GM12878 (cell line): ENCODE measurements at regions not wholly inside any gene's neighbourhood (a gene's known extent, or its start where the extent isn't known, plus 50 kb on each side); places are given as distances from the start of the nearest gene placed in this dataset.

Experiments used
- ATF3 ChIP-seq: IDR thresholded peaks from 2 replicates; pipeline ENCODE4 v1.6.1; 2011; ENCODE audit warnings: low read depth, mild to moderate bottlenecking, low read length, moderate library complexity, borderline replicate concordance; ENCODE audit errors: extremely low read depth
- CHD4 ChIP-seq: fragments of 200-600 bp; sonication (generic); IDR thresholded peaks from 2 replicates; pipeline ENCODE4 v1.6.1; 2016; ENCODE audit warnings: mild to moderate bottlenecking
- CTCF ChIP-seq, 3 experiments: IDR thresholded peaks in 2 of 3; conservative IDR thresholded peaks in 1 of 3; 2 replicates each; pipeline ENCODE4 v1.5.1; 2011; ENCODE audit warnings: low read depth in 3 of 3, low read length in 3 of 3, mild to moderate bottlenecking in 3 of 3, control low read depth in 2 of 3, moderate library complexity in 2 of 3, inconsistent platforms in 1 of 3, mixed read lengths in 1 of 3; ENCODE audit not compliant: control insufficient read depth in 2 of 3, insufficient read depth in 1 of 3; ENCODE audit errors: extremely low read depth in 1 of 3
- MEF2B ChIP-seq: fragments of 450-650 bp; IDR thresholded peaks from 2 replicates; pipeline ENCODE4 v1.6.1; 2018; ENCODE audit warnings: mild to moderate bottlenecking, moderate library complexity; ENCODE audit not compliant: partially characterized antibody, poor library complexity, severe bottlenecking
- MYC ChIP-seq: IDR thresholded peaks from 2 replicates; pipeline ENCODE4 v1.6.1; 2011; ENCODE audit warnings: mild to moderate bottlenecking, low read length, moderate library complexity, inconsistent platforms; ENCODE audit not compliant: insufficient read depth, insufficient replicate concordance, insufficient read length, severe bottlenecking
- NFYA ChIP-seq: IDR thresholded peaks from 2 replicates; pipeline ENCODE4 v1.6.1; 2011; ENCODE audit warnings: low read depth, mild to moderate bottlenecking, low read length, improper control_type of control experiment, borderline replicate concordance
- POLR2A ChIP-seq: IDR thresholded peaks from 2 replicates; pipeline ENCODE4 v1.6.1; 2011; ENCODE audit warnings: low read depth, mild to moderate bottlenecking, low read length
- POLR2AphosphoS5 ChIP-seq: IDR thresholded peaks from 2 replicates; pipeline ENCODE4 v1.6.1; 2011; ENCODE audit warnings: mild to moderate bottlenecking, low read length, inconsistent platforms
- RBBP5 ChIP-seq: fragments of 200-600 bp; sonication (generic); conservative IDR thresholded peaks from 2 replicates; pipeline ENCODE4 v1.6.1; 2016
- REST ChIP-seq: IDR thresholded peaks from 2 replicates; pipeline ENCODE4 v1.6.1; 2012; ENCODE audit warnings: mild to moderate bottlenecking, low read depth, low read length
- ZBTB33 ChIP-seq: fragments of 450-650 bp; IDR thresholded peaks from 2 replicates; pipeline ENCODE4 v1.6.1; 2017; ENCODE audit warnings: mild to moderate bottlenecking
- ZNF274 ChIP-seq: IDR thresholded peaks from one replicate; pipeline ENCODE4 v1.8.0; 2011; ENCODE audit not compliant: insufficient read length, insufficient read depth
- TF ChIP-seq, protein P1 (sequence below): fragments of 450-650 bp; IDR thresholded peaks from 2 replicates; pipeline ENCODE4 v1.6.1; 2017; ENCODE audit warnings: mild to moderate bottlenecking, low read depth, inconsistent platforms; ENCODE audit not compliant: poor library complexity, severe bottlenecking
- TF ChIP-seq, protein P2 (sequence below): fragments of 450-650 bp; IDR thresholded peaks from 2 replicates; pipeline ENCODE4 v1.6.1; 2017; ENCODE audit warnings: mild to moderate bottlenecking, moderate library complexity

DNA sequence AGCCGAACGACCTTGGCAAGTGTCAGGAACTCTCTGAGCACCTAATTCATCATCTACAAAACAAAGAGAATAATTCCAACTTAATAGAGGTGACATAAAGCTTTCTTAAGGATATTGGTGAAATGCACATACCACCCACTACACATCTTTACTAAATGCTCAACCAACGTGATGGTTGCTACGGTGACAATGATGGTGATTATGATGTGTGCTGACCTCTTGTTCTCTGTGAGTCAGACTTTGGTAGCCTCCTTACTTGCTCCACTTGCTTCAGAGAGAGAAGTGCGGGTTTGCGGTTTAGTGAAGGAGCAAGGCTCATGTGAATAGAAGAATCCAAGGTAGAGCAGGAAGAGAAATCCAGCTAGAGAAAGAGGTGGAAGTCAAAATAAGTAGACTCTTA lies 52.8 kb upstream of the CLNK start:
- no peak for TF ChIP-seq POLR2AphosphoS5
- no peak for TF ChIP-seq CTCF (IDR thresholded peaks at IDR 0.05 in 2 of 3, conservative IDR thresholded peaks at IDR 0.05 in 1 of 3; ENCODE audit: control insufficient read depth in 2 of 3, extremely low read depth in 1 of 3, insufficient read depth in 1 of 3, low read depth in 3 of 3, low read length in 3 of 3)
- TF ChIP-seq REST = no peak
- no peak for TF ChIP-seq CHD4
- no peak for TF ChIP-seq MYC
- no peak for TF ChIP-seq ZBTB33
- no peak for TF ChIP-seq NFYA
- TF ChIP-seq POLR2A = no peak
- no peak for TF ChIP-seq MEF2B
- TF ChIP-seq ATF3 = no peak
- TF ChIP-seq, protein P1, sequence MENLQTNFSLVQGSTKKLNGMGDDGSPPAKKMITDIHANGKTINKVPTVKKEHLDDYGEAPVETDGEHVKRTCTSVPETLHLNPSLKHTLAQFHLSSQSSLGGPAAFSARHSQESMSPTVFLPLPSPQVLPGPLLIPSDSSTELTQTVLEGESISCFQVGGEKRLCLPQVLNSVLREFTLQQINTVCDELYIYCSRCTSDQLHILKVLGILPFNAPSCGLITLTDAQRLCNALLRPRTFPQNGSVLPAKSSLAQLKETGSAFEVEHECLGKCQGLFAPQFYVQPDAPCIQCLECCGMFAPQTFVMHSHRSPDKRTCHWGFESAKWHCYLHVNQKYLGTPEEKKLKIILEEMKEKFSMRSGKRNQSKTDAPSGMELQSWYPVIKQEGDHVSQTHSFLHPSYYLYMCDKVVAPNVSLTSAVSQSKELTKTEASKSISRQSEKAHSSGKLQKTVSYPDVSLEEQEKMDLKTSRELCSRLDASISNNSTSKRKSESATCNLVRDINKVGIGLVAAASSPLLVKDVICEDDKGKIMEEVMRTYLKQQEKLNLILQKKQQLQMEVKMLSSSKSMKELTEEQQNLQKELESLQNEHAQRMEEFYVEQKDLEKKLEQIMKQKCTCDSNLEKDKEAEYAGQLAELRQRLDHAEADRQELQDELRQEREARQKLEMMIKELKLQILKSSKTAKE = no peak
- no peak for TF ChIP-seq RBBP5
- TF ChIP-seq, protein P2, sequence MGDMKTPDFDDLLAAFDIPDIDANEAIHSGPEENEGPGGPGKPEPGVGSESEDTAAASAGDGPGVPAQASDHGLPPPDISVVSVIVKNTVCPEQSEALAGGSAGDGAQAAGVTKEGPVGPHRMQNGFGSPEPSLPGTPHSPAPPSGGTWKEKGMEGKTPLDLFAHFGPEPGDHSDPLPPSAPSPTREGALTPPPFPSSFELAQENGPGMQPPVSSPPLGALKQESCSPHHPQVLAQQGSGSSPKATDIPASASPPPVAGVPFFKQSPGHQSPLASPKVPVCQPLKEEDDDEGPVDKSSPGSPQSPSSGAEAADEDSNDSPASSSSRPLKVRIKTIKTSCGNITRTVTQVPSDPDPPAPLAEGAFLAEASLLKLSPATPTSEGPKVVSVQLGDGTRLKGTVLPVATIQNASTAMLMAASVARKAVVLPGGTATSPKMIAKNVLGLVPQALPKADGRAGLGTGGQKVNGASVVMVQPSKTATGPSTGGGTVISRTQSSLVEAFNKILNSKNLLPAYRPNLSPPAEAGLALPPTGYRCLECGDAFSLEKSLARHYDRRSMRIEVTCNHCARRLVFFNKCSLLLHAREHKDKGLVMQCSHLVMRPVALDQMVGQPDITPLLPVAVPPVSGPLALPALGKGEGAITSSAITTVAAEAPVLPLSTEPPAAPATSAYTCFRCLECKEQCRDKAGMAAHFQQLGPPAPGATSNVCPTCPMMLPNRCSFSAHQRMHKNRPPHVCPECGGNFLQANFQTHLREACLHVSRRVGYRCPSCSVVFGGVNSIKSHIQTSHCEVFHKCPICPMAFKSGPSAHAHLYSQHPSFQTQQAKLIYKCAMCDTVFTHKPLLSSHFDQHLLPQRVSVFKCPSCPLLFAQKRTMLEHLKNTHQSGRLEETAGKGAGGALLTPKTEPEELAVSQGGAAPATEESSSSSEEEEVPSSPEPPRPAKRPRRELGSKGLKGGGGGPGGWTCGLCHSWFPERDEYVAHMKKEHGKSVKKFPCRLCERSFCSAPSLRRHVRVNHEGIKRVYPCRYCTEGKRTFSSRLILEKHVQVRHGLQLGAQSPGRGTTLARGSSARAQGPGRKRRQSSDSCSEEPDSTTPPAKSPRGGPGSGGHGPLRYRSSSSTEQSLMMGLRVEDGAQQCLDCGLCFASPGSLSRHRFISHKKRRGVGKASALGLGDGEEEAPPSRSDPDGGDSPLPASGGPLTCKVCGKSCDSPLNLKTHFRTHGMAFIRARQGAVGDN = no peak
- no peak for TF ChIP-seq ZNF274
